ENCODE measurements at regions not wholly inside any gene's neighbourhood (a gene's known extent, or its start where the extent isn't known, plus 50 kb on each side); places are given as distances from the start of the nearest gene placed in this dataset.
A peak's percentile ranks its signal among the peaks of the same experiment; 100 is the strongest.

DNA sequence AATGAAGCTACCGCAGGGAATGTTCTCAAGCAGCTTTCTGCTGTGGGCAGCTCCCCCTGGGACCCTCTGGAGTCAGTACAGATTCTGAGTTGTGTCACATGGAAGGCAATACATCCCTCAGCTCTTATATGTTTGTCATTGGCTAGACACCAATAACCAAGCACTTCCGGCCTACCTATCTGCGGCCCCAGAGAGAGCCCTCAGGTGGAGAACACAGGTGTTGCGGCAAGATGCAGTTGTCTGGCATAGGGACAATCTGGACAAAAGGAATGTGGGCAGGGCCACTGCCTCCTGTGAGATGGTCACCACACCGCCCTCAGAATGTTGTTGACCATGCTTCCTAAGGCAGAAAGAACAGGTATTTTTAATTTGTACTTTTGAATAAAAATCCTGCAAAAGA is 118.7 kb downstream of the BRMS1L start:
- Histone ChIP-seq H4K20me1 (ENCODE audit: insufficient read depth, low read length) (no peaks in the 10 kb centered on the region), H3K4me3 (ENCODE audit: low read length) (no peak overlapping the region), H3K27me3 (ENCODE audit: low read depth, low read length) (no peaks in the 10 kb centered on the region), H3K9ac (ENCODE audit: low read length) (no peak overlapping the region), H3K4me1 (ENCODE audit: low read length) (no peaks in the 10 kb centered on the region), H3K4me2 (ENCODE audit: low read length) (no peak overlapping the region), H3K27ac (ENCODE audit: low read length) (no peak overlapping the region), H3K79me2 (ENCODE audit: low read length) (no peaks in the 10 kb centered on the region), H3K9me3 (ENCODE audit: insufficient read depth, low read length) (no peaks in the 10 kb centered on the region), H2AFZ (ENCODE audit: low read depth, low read length) (peak overlapping the region; percentile 72), H3K36me3 (replicated peaks; ENCODE audit: low read depth, low read length) (no peaks in the 10 kb centered on the region)
- TF ChIP-seq EZH2phosphoT487 (IDR thresholded peaks at IDR 0.05; ENCODE audit: low read depth): no peak
- TF ChIP-seq, protein P1, sequence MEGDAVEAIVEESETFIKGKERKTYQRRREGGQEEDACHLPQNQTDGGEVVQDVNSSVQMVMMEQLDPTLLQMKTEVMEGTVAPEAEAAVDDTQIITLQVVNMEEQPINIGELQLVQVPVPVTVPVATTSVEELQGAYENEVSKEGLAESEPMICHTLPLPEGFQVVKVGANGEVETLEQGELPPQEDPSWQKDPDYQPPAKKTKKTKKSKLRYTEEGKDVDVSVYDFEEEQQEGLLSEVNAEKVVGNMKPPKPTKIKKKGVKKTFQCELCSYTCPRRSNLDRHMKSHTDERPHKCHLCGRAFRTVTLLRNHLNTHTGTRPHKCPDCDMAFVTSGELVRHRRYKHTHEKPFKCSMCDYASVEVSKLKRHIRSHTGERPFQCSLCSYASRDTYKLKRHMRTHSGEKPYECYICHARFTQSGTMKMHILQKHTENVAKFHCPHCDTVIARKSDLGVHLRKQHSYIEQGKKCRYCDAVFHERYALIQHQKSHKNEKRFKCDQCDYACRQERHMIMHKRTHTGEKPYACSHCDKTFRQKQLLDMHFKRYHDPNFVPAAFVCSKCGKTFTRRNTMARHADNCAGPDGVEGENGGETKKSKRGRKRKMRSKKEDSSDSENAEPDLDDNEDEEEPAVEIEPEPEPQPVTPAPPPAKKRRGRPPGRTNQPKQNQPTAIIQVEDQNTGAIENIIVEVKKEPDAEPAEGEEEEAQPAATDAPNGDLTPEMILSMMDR (IDR thresholded peaks at IDR 0.05; ENCODE audit: low read depth, low read length): peak; percentile 64

DNA sequence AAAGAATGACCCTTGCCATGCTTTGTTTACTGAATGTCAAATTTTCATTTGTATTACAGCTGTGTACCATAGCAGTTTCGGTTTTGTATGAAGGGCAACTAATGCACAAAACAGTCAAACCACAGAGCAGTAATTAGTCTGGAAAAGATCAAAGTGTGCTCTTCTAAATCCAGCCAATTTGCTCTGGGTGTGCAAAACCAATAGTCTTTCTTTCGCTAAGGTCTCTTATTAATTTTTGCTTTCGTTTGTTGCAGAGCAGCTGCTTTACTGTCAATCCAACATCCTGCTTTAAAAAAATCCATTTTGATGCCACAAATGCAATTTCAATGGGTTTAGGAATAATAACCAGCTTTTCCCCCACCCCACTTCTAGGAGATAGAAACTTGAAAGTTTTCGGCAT is 114.2 kb downstream of the BRMS1L start:
- Histone ChIP-seq H3K4me3 (ENCODE audit: low read length) (peak overlapping the region; percentile 8; the same call in 1 of the 2 replicates), H3K27ac (ENCODE audit: low read length) (no peak overlapping the region), H3K4me2 (ENCODE audit: low read length) (peak overlapping the region; percentile 42), H3K36me3 (replicated peaks; ENCODE audit: low read depth, low read length) (no peaks in the 10 kb centered on the region), H3K79me2 (ENCODE audit: low read length) (no peaks in the 10 kb centered on the region), H3K4me1 (ENCODE audit: low read length) (no peaks in the 10 kb centered on the region), H3K9ac (ENCODE audit: low read length) (no peak overlapping the region), H3K9me3 (ENCODE audit: insufficient read depth, low read length) (no peaks in the 10 kb centered on the region), H3K27me3 (ENCODE audit: low read depth, low read length) (peaks cover 23% of the 10 kb centered on the region), H2AFZ (ENCODE audit: low read depth, low read length) (no peak overlapping the region), H4K20me1 (ENCODE audit: insufficient read depth, low read length) (no peaks in the 10 kb centered on the region)
- TF ChIP-seq EZH2phosphoT487 (IDR thresholded peaks at IDR 0.05; ENCODE audit: low read depth): no peak

DNA sequence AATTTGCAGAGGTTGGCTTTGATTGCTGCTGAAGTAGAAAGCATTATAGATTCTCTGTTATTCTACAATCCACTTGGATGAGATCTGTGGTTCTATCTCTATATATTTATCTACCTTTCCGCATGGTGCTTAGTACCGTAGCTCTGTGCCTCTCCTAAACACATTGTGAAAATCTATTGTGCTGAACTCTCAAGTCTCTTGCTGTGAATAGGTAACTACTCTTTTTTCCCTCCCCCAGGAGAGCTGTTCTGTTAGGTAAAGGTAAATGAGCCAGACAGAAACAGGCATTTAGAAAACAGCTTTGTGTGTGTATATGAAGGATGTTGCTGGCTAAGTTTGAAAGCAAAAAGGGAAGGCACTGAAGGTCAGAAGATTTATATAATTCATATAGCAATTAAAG is 112.6 kb downstream of the BRMS1L start:
- Histone ChIP-seq H2AFZ (ENCODE audit: low read depth, low read length) (no peak overlapping the region), H3K36me3 (replicated peaks; ENCODE audit: low read depth, low read length) (no peaks in the 10 kb centered on the region), H4K20me1 (ENCODE audit: insufficient read depth, low read length) (no peaks in the 10 kb centered on the region), H3K27me3 (ENCODE audit: low read depth, low read length) (peaks cover 23% of the 10 kb centered on the region), H3K27ac (ENCODE audit: low read length) (no peak overlapping the region), H3K9me3 (ENCODE audit: insufficient read depth, low read length) (no peaks in the 10 kb centered on the region), H3K79me2 (ENCODE audit: low read length) (no peaks in the 10 kb centered on the region), H3K4me2 (ENCODE audit: low read length) (no peak overlapping the region), H3K4me1 (ENCODE audit: low read length) (peaks cover 11% of the 10 kb centered on the region), H3K9ac (ENCODE audit: low read length) (no peak overlapping the region), H3K4me3 (ENCODE audit: low read length) (no peak overlapping the region)
- TF ChIP-seq, protein P1 (IDR thresholded peaks at IDR 0.05; ENCODE audit: low read depth, low read length): no peak
- no peak for TF ChIP-seq EZH2phosphoT487 (IDR thresholded peaks at IDR 0.05; ENCODE audit: low read depth)

DNA sequence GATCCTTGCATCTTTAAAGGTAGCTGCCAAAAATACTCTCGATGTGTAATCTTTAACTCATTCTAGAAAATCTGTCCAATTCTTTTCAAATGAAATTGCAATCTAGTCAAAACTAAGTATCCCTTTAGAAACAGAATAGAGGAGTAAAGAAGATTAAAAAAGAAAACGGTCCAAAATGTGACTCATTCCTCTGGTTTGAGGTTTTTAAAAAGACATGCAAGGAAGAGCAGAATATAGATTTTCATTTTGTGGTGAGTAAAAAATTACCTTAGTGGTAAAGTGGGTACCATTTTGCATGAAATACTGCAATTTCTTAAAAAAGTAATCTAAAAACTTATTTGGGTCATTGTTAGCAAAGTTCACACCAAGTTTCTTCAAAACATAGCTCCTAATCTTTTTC is 108.4 kb downstream of the BRMS1L start:
- Histone ChIP-seq H3K9ac (ENCODE audit: low read length) (no peak overlapping the region), H3K9me3 (ENCODE audit: insufficient read depth, low read length) (no peaks in the 10 kb centered on the region), H3K79me2 (ENCODE audit: low read length) (no peaks in the 10 kb centered on the region), H4K20me1 (ENCODE audit: insufficient read depth, low read length) (no peaks in the 10 kb centered on the region), H3K36me3 (replicated peaks; ENCODE audit: low read depth, low read length) (no peaks in the 10 kb centered on the region), H3K27ac (ENCODE audit: low read length) (no peak overlapping the region), H3K4me2 (ENCODE audit: low read length) (peak overlapping the region; percentile 11), H3K4me1 (ENCODE audit: low read length) (peaks cover 26% of the 10 kb centered on the region), H3K27me3 (ENCODE audit: low read depth, low read length) (peaks cover 23% of the 10 kb centered on the region), H3K4me3 (ENCODE audit: low read length) (no peak overlapping the region), H2AFZ (ENCODE audit: low read depth, low read length) (no peak overlapping the region)
- no peak for TF ChIP-seq EZH2phosphoT487 (IDR thresholded peaks at IDR 0.05; ENCODE audit: low read depth)
- TF ChIP-seq, protein P1 (IDR thresholded peaks at IDR 0.05; ENCODE audit: low read depth, low read length): no peak

Measured in OCI-LY3 (cell line).